HepG2 (cell line): ENCODE measurements at regions not wholly inside any gene's neighbourhood (a gene's known extent, or its start where the extent isn't known, plus 50 kb on each side); places are given as distances from the start of the nearest gene placed in this dataset.

Experiments
- CBFB ChIP-seq: sonication (generic); formaldehyde crosslinking; IDR thresholded peaks from 2 replicates; pipeline ENCODE4 v1.4.0; 2020; ENCODE audit warnings: missing genetic modification reagents
- HOXA9 ChIP-seq: sonication (generic); formaldehyde crosslinking; IDR thresholded peaks from 2 replicates; pipeline ENCODE4 v1.8.1; 2022; ENCODE audit warnings: missing genetic modification reagents, mild to moderate bottlenecking, moderate library complexity, borderline replicate concordance
- KDM5B ChIP-seq: sonication (generic); formaldehyde crosslinking; IDR thresholded peaks from 2 replicates; pipeline ENCODE4 v1.4.0; 2020; ENCODE audit warnings: missing genetic modification reagents, mild to moderate bottlenecking, borderline replicate concordance
- KMT2A ChIP-seq: sonication (generic); formaldehyde crosslinking; IDR thresholded peaks from 2 replicates; pipeline ENCODE4 v1.4.0; 2020; ENCODE audit warnings: missing genetic modification reagents
- NBN ChIP-seq: fragments of 450-650 bp; conservative IDR thresholded peaks from 2 replicates; pipeline ENCODE4 v1.6.1; 2017
- ONECUT2 ChIP-seq: sonication (generic); formaldehyde crosslinking; IDR thresholded peaks from 2 replicates; pipeline ENCODE4 v1.4.0; 2020; ENCODE audit warnings: missing genetic modification reagents
- RBM39 ChIP-seq: fragments of 200-400 bp; formaldehyde crosslinking; IDR thresholded peaks from one replicate; pipeline ENCODE4 v1.6.1; 2018; ENCODE audit warnings: antibody characterized with exemption, mild to moderate bottlenecking, low read depth, low read length; ENCODE audit not compliant: poor library complexity, severe bottlenecking
- RXRA ChIP-seq: sonication (generic); formaldehyde crosslinking; IDR thresholded peaks from 2 replicates; pipeline ENCODE4 v1.5.1; 2020; ENCODE audit warnings: missing genetic modification reagents
- SIN3A ChIP-seq: IDR thresholded peaks from 2 replicates; pipeline ENCODE4 v1.6.1; 2011; ENCODE audit warnings: low read depth, mild to moderate bottlenecking, control low read depth, low read length, borderline replicate concordance
- TRIM24 ChIP-seq: sonication (generic); formaldehyde crosslinking; IDR thresholded peaks from 2 replicates; pipeline ENCODE4 v1.8.0; 2022; ENCODE audit warnings: mild to moderate bottlenecking, missing genetic modification reagents
- ZFP36 ChIP-seq: fragments of 150-350 bp; IDR thresholded peaks from 2 replicates; pipeline ENCODE4 v1.6.1; 2018; ENCODE audit warnings: borderline replicate concordance, low read length, low read depth; ENCODE audit not compliant: partially characterized antibody
- ZNF343 ChIP-seq: sonication (generic); formaldehyde crosslinking; IDR thresholded peaks from 2 replicates; pipeline ENCODE4 v1.4.0; 2020; ENCODE audit warnings: mild to moderate bottlenecking, missing genetic modification reagents
- ZNF44 ChIP-seq: sonication (generic); formaldehyde crosslinking; IDR thresholded peaks from 2 replicates; pipeline ENCODE4 v1.5.1; 2020; ENCODE audit warnings: mild to moderate bottlenecking, missing genetic modification reagents
- ZNF577 ChIP-seq: sonication (generic); formaldehyde crosslinking; IDR thresholded peaks from 2 replicates; pipeline ENCODE4 v1.4.0; 2020; ENCODE audit warnings: mild to moderate bottlenecking, low read depth, missing genetic modification reagents, borderline replicate concordance
- ZNF891 ChIP-seq: sonication (generic); formaldehyde crosslinking; IDR thresholded peaks from 2 replicates; pipeline ENCODE4 v1.5.0; 2020; ENCODE audit warnings: mild to moderate bottlenecking, missing genetic modification reagents
- TF ChIP-seq, protein P1 (sequence below): sonication (generic); formaldehyde crosslinking; IDR thresholded peaks from 2 replicates; pipeline ENCODE4 v1.5.0; 2020; ENCODE audit warnings: mild to moderate bottlenecking, missing genetic modification reagents, moderate library complexity
- TF ChIP-seq, protein P2 (sequence below): IDR thresholded peaks from 2 replicates; pipeline ENCODE4 v1.6.1; 2018; ENCODE audit warnings: missing genetic modification reagents
- TF ChIP-seq, protein P3 (sequence below): sonication (generic); formaldehyde crosslinking; IDR thresholded peaks from 2 replicates; pipeline ENCODE4 v1.4.0; 2020; ENCODE audit warnings: low read depth, mild to moderate bottlenecking, missing genetic modification reagents
- TF ChIP-seq, protein P4 (sequence below): IDR thresholded peaks from 2 replicates; pipeline ENCODE4 v1.6.1; 2016; ENCODE audit warnings: mild to moderate bottlenecking, missing biosample characterization, missing genetic modification reagents
- TF ChIP-seq, protein P5 (sequence below): sonication (generic); formaldehyde crosslinking; IDR thresholded peaks from 2 replicates; pipeline ENCODE4 v1.4.0; 2020; ENCODE audit warnings: mild to moderate bottlenecking, missing genetic modification reagents
- TF ChIP-seq, protein P6 (sequence below): sonication (generic); formaldehyde crosslinking; IDR thresholded peaks from 2 replicates; pipeline ENCODE4 v1.5.1; 2020; ENCODE audit warnings: missing genetic modification reagents, mild to moderate bottlenecking, borderline replicate concordance

DNA sequence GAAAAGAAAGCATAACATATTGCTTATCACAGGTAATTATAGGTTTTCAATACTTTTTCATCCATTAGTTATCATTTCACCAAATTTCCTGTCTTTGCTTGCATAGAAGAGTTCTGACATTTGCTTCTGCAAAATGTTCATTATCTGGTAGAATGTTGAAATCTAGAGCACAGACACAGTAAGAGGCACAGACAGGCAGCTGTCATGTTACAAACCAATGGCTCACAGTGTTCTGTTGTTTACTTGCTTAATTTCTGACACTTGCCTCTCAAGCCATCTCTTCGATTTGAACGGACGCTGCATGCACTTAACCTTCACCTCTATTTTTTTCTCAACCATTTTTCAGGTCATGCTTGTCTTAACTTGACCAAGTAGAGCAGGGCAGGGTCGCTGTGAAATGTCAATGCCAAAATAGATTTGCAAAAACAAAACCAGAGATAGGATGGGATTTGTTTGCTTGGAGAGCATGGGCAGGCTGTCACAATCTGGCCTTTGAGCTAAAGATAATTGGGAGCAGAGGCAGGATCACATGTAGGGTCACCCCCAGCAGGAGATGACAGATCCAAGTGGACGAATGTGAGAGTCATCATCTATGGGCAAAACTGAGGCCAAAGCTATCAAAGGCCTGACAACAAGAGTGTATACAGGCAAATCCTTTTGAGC lies 292.3 kb downstream of the SMARCA1 start (continued):
- TF ChIP-seq ONECUT2 (CRISPR knock-in tag) (no peak), NBN (no peak), RXRA (no peak), SIN3A (no peak), HOXA9 (no peak), ZFP36 (no peak), KDM5B (CRISPR knock-in tag) (no peak), ZNF891 (no peak), ZNF577 (no peak), CBFB (no peak), RBM39 (no peak), KMT2A (CRISPR knock-in tag) (no peak), ZNF44 (CRISPR knock-in tag) (no peak), TRIM24 (no peak), ZNF343 (CRISPR knock-in tag) (no peak)
- TF ChIP-seq, protein P1, sequence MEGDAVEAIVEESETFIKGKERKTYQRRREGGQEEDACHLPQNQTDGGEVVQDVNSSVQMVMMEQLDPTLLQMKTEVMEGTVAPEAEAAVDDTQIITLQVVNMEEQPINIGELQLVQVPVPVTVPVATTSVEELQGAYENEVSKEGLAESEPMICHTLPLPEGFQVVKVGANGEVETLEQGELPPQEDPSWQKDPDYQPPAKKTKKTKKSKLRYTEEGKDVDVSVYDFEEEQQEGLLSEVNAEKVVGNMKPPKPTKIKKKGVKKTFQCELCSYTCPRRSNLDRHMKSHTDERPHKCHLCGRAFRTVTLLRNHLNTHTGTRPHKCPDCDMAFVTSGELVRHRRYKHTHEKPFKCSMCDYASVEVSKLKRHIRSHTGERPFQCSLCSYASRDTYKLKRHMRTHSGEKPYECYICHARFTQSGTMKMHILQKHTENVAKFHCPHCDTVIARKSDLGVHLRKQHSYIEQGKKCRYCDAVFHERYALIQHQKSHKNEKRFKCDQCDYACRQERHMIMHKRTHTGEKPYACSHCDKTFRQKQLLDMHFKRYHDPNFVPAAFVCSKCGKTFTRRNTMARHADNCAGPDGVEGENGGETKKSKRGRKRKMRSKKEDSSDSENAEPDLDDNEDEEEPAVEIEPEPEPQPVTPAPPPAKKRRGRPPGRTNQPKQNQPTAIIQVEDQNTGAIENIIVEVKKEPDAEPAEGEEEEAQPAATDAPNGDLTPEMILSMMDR = no peak
- TF ChIP-seq, protein P2, sequence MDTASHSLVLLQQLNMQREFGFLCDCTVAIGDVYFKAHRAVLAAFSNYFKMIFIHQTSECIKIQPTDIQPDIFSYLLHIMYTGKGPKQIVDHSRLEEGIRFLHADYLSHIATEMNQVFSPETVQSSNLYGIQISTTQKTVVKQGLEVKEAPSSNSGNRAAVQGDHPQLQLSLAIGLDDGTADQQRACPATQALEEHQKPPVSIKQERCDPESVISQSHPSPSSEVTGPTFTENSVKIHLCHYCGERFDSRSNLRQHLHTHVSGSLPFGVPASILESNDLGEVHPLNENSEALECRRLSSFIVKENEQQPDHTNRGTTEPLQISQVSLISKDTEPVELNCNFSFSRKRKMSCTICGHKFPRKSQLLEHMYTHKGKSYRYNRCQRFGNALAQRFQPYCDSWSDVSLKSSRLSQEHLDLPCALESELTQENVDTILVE (CRISPR knock-in tag) = no peak
- TF ChIP-seq, protein P3, sequence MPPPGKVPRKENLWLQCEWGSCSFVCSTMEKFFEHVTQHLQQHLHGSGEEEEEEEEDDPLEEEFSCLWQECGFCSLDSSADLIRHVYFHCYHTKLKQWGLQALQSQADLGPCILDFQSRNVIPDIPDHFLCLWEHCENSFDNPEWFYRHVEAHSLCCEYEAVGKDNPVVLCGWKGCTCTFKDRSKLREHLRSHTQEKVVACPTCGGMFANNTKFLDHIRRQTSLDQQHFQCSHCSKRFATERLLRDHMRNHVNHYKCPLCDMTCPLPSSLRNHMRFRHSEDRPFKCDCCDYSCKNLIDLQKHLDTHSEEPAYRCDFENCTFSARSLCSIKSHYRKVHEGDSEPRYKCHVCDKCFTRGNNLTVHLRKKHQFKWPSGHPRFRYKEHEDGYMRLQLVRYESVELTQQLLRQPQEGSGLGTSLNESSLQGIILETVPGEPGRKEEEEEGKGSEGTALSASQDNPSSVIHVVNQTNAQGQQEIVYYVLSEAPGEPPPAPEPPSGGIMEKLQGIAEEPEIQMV = no peak
- TF ChIP-seq, protein P4, sequence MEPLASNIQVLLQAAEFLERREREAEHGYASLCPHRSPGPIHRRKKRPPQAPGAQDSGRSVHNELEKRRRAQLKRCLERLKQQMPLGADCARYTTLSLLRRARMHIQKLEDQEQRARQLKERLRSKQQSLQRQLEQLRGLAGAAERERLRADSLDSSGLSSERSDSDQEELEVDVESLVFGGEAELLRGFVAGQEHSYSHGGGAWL = no peak
- TF ChIP-seq, protein P5, sequence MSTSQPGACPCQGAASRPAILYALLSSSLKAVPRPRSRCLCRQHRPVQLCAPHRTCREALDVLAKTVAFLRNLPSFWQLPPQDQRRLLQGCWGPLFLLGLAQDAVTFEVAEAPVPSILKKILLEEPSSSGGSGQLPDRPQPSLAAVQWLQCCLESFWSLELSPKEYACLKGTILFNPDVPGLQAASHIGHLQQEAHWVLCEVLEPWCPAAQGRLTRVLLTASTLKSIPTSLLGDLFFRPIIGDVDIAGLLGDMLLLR (CRISPR knock-in tag) = no peak
- TF ChIP-seq, protein P6, sequence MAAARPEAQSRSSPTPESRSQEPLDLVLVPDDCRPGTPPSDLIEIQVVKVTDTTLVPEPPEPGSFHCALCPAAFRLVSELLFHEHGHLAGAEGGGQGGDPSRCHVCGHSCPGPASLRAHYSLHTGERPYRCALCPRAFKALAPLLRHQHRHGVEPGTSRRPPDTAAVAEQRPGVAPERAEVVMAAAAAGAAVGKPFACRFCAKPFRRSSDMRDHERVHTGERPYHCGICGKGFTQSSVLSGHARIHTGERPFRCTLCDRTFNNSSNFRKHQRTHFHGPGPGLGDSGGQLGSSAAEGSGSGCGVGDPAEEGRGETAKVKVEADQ = no peak
